ENCODE measurements at regions not wholly inside any gene's neighbourhood (a gene's known extent, or its start where the extent isn't known, plus 50 kb on each side); places are given as distances from the start of the nearest gene placed in this dataset.
A peak's percentile ranks its signal among the peaks of the same experiment; 100 is the strongest.

- Mint-ChIP-seq H3K4me3 (peak overlapping the region; percentile 67), H3K9me3 (no peaks in the 10 kb centered on the region), H3K27ac (ENCODE audit: low read depth) (peak overlapping the region; percentile 76), H3K4me1 (peaks cover 66% of the 10 kb centered on the region), H3K27me3 (no peaks in the 10 kb centered on the region), H3K36me3 (ENCODE audit: insufficient read depth) (peaks cover 6% of the 10 kb centered on the region)
- DNase-seq (ENCODE audit: low spot score in 2 of 2) (no peak), ATAC-seq (replicated peaks; ENCODE audit: extremely low read depth, poor library complexity, severe bottlenecking) (no peak)
These were observed 476.4 kb downstream of the FOXO1 start for GRCh38 chr13:40189898-40190630.

GRCh38 chr13:40190641-40191100, 475.8 kb downstream of the FOXO1 start:
- ATAC-seq (replicated peaks; ENCODE audit: extremely low read depth, poor library complexity, severe bottlenecking) (peak; percentile 50), DNase-seq (ENCODE audit: low spot score in 2 of 2) (peak; percentile 30 to 54)
- Mint-ChIP-seq H3K9me3 (no peaks in the 10 kb centered on the region), H3K4me3 (peak overlapping the region; percentile 67), H3K27me3 (no peaks in the 10 kb centered on the region), H3K4me1 (peaks cover 60% of the 10 kb centered on the region), H3K27ac (ENCODE audit: low read depth) (peak overlapping the region; percentile 76), H3K36me3 (ENCODE audit: insufficient read depth) (peaks cover 4% of the 10 kb centered on the region)

DNA sequence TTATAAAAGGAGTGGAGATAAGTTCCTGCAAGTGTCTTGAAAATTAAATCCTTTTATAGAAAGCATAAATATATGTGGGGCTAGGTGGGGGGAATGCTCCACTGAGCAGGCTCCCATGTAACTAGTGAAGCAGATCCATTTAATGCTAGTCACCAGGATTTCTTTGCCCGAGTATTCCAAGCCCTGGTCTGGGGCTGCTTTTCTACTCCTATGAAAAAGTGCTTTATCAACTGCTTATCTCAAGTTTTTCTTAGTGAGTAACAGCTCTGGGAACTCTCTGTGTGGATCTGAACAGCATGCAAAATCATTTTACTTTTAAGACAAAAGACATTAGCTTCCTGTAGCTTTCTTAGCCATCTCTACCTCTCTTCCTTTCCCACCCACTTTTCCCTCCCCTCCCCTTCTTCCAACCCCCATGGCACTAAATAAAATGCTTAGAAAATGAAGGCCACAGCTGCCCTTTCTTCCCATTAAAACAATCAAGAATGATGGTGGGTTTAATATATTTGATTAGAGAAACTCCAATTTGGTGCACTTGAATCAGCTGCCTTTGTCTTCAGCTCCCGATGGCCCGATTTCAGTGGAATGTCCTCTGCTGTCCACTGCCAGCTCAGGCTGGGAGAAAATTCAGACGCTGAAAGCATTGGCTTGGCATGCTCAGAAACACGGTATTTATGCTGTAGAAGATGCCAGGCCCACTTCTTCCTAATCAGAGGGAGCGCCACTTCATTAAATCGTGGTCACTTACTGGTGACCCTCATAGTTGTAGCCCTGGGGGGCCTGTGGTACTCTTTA, 475.1 kb downstream of the FOXO1 start:
- DNase-seq (ENCODE audit: low spot score in 2 of 2) (no peak), ATAC-seq (replicated peaks; ENCODE audit: extremely low read depth, poor library complexity, severe bottlenecking) (no peak)
- H3K27ac Mint-ChIP-seq (ENCODE audit: low read depth): peak overlapping the region; percentile 76
- H3K9me3 Mint-ChIP-seq: no peaks in the 10 kb centered on the region
- H3K36me3 Mint-ChIP-seq (ENCODE audit: insufficient read depth): peaks cover 3% of the 10 kb centered on the region
- H3K4me3 Mint-ChIP-seq: peak overlapping the region; percentile 67
- no peaks in the 10 kb centered on the region for H3K27me3 Mint-ChIP-seq
- H3K4me1 Mint-ChIP-seq: peaks cover 54% of the 10 kb centered on the region

DNA sequence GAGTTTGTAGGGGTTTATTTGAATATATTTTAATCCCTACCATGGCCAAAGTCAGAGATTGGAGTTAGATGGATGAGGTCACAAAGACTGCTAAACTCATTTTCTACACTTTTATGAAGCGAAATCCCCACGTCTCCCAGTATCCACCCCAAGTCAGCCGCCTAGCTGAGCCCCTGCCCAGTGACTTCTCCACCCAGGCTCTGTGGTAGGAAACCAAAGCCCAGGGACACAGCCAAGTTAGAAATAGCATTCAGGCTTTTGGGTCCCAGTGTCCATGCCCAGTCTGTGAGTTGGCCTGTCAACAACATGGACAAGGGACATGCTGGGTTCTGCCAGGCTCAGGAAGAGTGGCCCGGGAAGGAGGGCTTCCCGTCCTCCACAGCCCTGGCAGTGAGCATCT, 474.0 kb downstream of the FOXO1 start:
- DNase-seq (ENCODE audit: low spot score in 2 of 2) (no peak), ATAC-seq (replicated peaks; ENCODE audit: extremely low read depth, poor library complexity, severe bottlenecking) (no peak)
- H3K36me3 Mint-ChIP-seq (ENCODE audit: insufficient read depth): peaks cover 4% of the 10 kb centered on the region
- no peak overlapping the region for H3K27ac Mint-ChIP-seq (ENCODE audit: low read depth)
- H3K9me3 Mint-ChIP-seq: no peaks in the 10 kb centered on the region
- no peak overlapping the region for H3K4me3 Mint-ChIP-seq
- peaks cover 44% of the 10 kb centered on the region for H3K4me1 Mint-ChIP-seq
- H3K27me3 Mint-ChIP-seq: no peaks in the 10 kb centered on the region

GRCh38 chr13:40192858-40193257, 473.6 kb downstream of the FOXO1 start:
- Mint-ChIP-seq H3K4me3 (no peak overlapping the region), H3K36me3 (ENCODE audit: insufficient read depth) (peaks cover 4% of the 10 kb centered on the region), H3K27ac (ENCODE audit: low read depth) (no peak overlapping the region), H3K9me3 (no peaks in the 10 kb centered on the region), H3K27me3 (no peaks in the 10 kb centered on the region), H3K4me1 (peaks cover 39% of the 10 kb centered on the region)
- DNase-seq (ENCODE audit: low spot score in 2 of 2): no peak
- ATAC-seq (replicated peaks; ENCODE audit: extremely low read depth, poor library complexity, severe bottlenecking): no peak

GRCh38 chr13:40193286-40194223, 472.9 kb downstream of the FOXO1 start:
- H3K9me3 Mint-ChIP-seq: no peaks in the 10 kb centered on the region
- no peak overlapping the region for H3K27ac Mint-ChIP-seq (ENCODE audit: low read depth)
- DNase-seq (ENCODE audit: low spot score in 2 of 2) (no peak), ATAC-seq (replicated peaks; ENCODE audit: extremely low read depth, poor library complexity, severe bottlenecking) (no peak)
- H3K4me3 Mint-ChIP-seq: no peak overlapping the region
- peaks cover 32% of the 10 kb centered on the region for H3K4me1 Mint-ChIP-seq
- no peaks in the 10 kb centered on the region for H3K27me3 Mint-ChIP-seq
- peaks cover 4% of the 10 kb centered on the region for H3K36me3 Mint-ChIP-seq (ENCODE audit: insufficient read depth)

- Mint-ChIP-seq H3K27ac (ENCODE audit: low read depth) (no peak overlapping the region), H3K4me3 (no peak overlapping the region), H3K9me3 (no peaks in the 10 kb centered on the region), H3K4me1 (peaks cover 25% of the 10 kb centered on the region), H3K36me3 (ENCODE audit: insufficient read depth) (peaks cover 4% of the 10 kb centered on the region), H3K27me3 (no peaks in the 10 kb centered on the region)
- no peak for DNase-seq (ENCODE audit: low spot score in 2 of 2)
- ATAC-seq (replicated peaks; ENCODE audit: extremely low read depth, poor library complexity, severe bottlenecking): no peak
These were observed 472.1 kb downstream of the FOXO1 start for GRCh38 chr13:40194224-40194806.

- no peak overlapping the region for H3K27ac Mint-ChIP-seq (ENCODE audit: low read depth)
- DNase-seq (ENCODE audit: low spot score in 2 of 2) (no peak), ATAC-seq (replicated peaks; ENCODE audit: extremely low read depth, poor library complexity, severe bottlenecking) (no peak)
- no peaks in the 10 kb centered on the region for H3K4me1 Mint-ChIP-seq
- no peak overlapping the region for H3K4me3 Mint-ChIP-seq
- H3K27me3 Mint-ChIP-seq: no peaks in the 10 kb centered on the region
- peaks cover 2% of the 10 kb centered on the region for H3K36me3 Mint-ChIP-seq (ENCODE audit: insufficient read depth)
- no peaks in the 10 kb centered on the region for H3K9me3 Mint-ChIP-seq
These were observed 469.4 kb downstream of the FOXO1 start for GRCh38 chr13:40197049-40197448.

- Mint-ChIP-seq H3K9me3 (no peaks in the 10 kb centered on the region), H3K36me3 (ENCODE audit: insufficient read depth) (peaks cover 2% of the 10 kb centered on the region), H3K4me1 (no peaks in the 10 kb centered on the region), H3K27me3 (no peaks in the 10 kb centered on the region), H3K27ac (ENCODE audit: low read depth) (no peak overlapping the region), H3K4me3 (no peak overlapping the region)
- ATAC-seq (replicated peaks; ENCODE audit: extremely low read depth, poor library complexity, severe bottlenecking) (no peak), DNase-seq (ENCODE audit: low spot score in 2 of 2) (no peak)
These were observed 468.4 kb downstream of the FOXO1 start for GRCh38 chr13:40197936-40198595.

DNA sequence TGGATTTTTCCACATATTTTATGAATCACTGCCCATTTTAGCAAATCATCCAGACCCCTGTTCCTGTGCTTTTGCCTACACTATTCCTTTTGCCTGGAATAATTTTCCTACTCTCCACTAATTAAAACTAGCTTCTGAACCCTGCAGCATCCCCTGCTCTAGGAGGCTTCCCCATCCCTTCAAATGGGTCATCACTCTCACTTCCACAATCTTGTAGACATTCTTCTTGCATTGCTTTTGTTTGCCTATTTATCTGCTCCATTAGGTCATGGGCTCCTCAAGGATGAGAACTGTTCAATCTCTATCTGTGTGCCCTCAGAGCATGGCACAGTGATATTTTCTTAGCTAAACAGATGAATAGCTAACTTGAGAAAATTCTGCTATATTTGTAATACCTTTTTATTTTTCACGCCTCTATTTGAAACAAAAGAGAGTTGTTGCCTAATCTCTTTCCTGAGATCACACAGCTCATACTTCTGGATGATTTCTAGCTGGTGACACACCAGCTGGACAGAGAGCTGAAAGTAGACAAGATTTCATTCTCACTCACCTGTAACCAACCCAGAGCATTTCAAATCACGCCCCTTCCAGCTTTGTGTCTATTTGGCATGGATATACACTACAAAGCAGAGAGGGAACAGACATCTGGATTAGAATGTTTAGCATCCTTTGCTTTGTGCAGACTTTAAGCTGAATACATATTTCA, 466.0 kb downstream of the FOXO1 start:
- Mint-ChIP-seq H3K27me3 (no peaks in the 10 kb centered on the region), H3K4me1 (peaks cover 16% of the 10 kb centered on the region)

GRCh38 chr13:40204246-40204645, 462.2 kb downstream of the FOXO1 start:
- Mint-ChIP-seq H3K4me3 (no peak overlapping the region), H3K4me1 (peaks cover 43% of the 10 kb centered on the region), H3K36me3 (ENCODE audit: insufficient read depth) (no peaks in the 10 kb centered on the region), H3K9me3 (no peaks in the 10 kb centered on the region), H3K27me3 (no peaks in the 10 kb centered on the region), H3K27ac (ENCODE audit: low read depth) (no peak overlapping the region)
- ATAC-seq (replicated peaks; ENCODE audit: extremely low read depth, poor library complexity, severe bottlenecking) (no peak), DNase-seq (ENCODE audit: low spot score in 2 of 2) (no peak)

More for the DNA sequence above, 466.0 kb downstream of the FOXO1 start:
- no peak overlapping the region for H3K4me3 Mint-ChIP-seq
- no peaks in the 10 kb centered on the region for H3K9me3 Mint-ChIP-seq
- H3K36me3 Mint-ChIP-seq (ENCODE audit: insufficient read depth): peaks cover 2% of the 10 kb centered on the region
- DNase-seq (ENCODE audit: low spot score in 2 of 2) (no peak), ATAC-seq (replicated peaks; ENCODE audit: extremely low read depth, poor library complexity, severe bottlenecking) (no peak)
- H3K27ac Mint-ChIP-seq (ENCODE audit: low read depth): no peak overlapping the region

Data from central memory CD8-positive, alpha-beta T cell (primary cell).